ENCODE measurements at regions not wholly inside any gene's neighbourhood (a gene's known extent, or its start where the extent isn't known, plus 50 kb on each side); places are given as distances from the start of the nearest gene placed in this dataset.
"Not testable (repeated sequence)": the region's sequence is repeated elsewhere in the genome, so short reads cannot be mapped to it uniquely, and the experiment has no call there.

DNA sequence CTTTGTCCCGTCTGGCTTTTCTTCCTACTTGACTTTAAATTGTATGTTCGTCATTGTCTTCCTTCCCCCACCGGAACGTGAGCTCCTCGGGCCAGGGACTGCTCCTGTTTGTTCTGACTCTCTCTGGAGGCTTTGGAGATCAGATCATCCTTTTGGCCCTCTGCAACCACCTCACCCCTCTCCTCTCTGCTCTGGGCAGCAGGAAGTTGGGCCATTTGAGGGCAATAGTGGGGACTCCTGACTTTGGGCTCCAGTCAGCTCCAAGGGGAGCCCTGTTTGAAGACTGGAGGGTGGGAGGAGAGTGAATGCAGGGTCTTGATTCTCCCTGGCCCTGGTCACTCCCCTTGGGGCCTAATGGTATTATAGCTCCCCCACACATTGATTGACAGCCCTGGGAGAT is 186.3 kb upstream of the B3GAT1 start:
- ATAC-seq (no peak), DNase-seq (no peak)
- Histone ChIP-seq H3K4me1 (ENCODE audit: control insufficient read depth in 2 of 2, insufficient read depth in 2 of 2, low read length in 2 of 2) (no peaks in the 10 kb centered on the region), H3K4me3 (ENCODE audit: low read length) (no peak overlapping the region), H3K27ac (ENCODE audit: low read depth, low read length) (no peak overlapping the region), H3K9me3 (ENCODE audit: control insufficient read depth in 2 of 3, low read length in 3 of 3) (no peaks in the 10 kb centered on the region), H3K36me3 (ENCODE audit: control insufficient read depth in 2 of 3, insufficient read depth in 3 of 3, low read length in 3 of 3) (no peaks in the 10 kb centered on the region), H3K27me3 (ENCODE audit: control insufficient read depth in 2 of 2, insufficient read depth in 2 of 2, low read length in 2 of 2) (no peaks in the 10 kb centered on the region)
- Mint-ChIP-seq H3K4me1 (peaks cover 0 to 2% (median 0%) of the 10 kb centered on the region in 7 donors), H3K27ac (no peak overlapping the region), H3K27me3 (peaks cover 13 to 34% (median 30%) of the 10 kb centered on the region in 5 donors), H3K9me3 (no peaks in the 10 kb centered on the region), H3K36me3 (no peaks in the 10 kb centered on the region), H3K4me3 (no peak overlapping the region)
- ChIA-PET CTCF (no interaction called here), POLR2A (no interaction called here)
- intact Hi-C loops (cut with micrococcal nuclease) = no loop called here

GRCh38 chr11:134597452-134597851 is 185.4 kb upstream of the B3GAT1 start:
- CTCF ChIA-PET = no interaction called here
- DNase-seq = no peak
- Mint-ChIP-seq H3K4me1 (peaks cover 0 to 2% (median 0%) of the 10 kb centered on the region in 7 donors), H3K9me3 (no peaks in the 10 kb centered on the region), H3K36me3 (no peaks in the 10 kb centered on the region), H3K27me3 (peaks cover 11 to 30% (median 26%) of the 10 kb centered on the region in 5 donors), H3K4me3 (no peak overlapping the region), H3K27ac (no peak overlapping the region)
- intact Hi-C loops (cut with micrococcal nuclease) = no loop called here
- Histone ChIP-seq H3K9me3 (ENCODE audit: control insufficient read depth in 2 of 3, low read length in 3 of 3) (no peaks in the 10 kb centered on the region), H3K27me3 (ENCODE audit: control insufficient read depth in 2 of 2, insufficient read depth in 2 of 2, low read length in 2 of 2) (no peaks in the 10 kb centered on the region), H3K4me3 (ENCODE audit: low read length) (no peak overlapping the region), H3K4me1 (ENCODE audit: control insufficient read depth in 2 of 2, insufficient read depth in 2 of 2, low read length in 2 of 2) (no peaks in the 10 kb centered on the region), H3K27ac (ENCODE audit: low read depth, low read length) (no peak overlapping the region), H3K36me3 (ENCODE audit: control insufficient read depth in 2 of 3, insufficient read depth in 3 of 3, low read length in 3 of 3) (no peaks in the 10 kb centered on the region)
- POLR2A ChIA-PET = no interaction called here
- ATAC-seq = no peak

DNA sequence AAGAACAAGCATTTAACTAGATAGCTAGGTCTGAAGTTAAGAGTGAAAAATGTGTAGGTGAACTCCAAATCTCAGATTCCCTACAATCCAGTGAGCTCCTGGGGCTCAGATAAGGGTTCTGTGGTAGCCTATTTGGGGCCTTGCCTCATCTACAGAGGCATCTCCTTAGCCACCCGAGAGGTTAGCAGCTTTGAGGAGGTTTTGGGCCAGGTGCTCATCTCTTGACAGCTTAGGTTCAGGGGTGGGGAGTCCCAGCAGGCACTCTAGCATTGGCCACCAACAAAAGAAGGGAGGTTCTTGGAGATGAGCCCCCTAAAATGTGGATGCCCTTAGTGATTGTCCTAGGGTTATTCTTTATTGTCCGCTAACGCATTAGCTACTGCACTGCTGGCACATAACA is 184.4 kb upstream of the B3GAT1 start:
- H3K4me3 ChIP-seq (ENCODE audit: low read length) = no peak overlapping the region
- H3K9me3 ChIP-seq (ENCODE audit: control insufficient read depth in 2 of 3, low read length in 3 of 3) = no peaks in the 10 kb centered on the region
- H3K27ac ChIP-seq (ENCODE audit: low read depth, low read length) = no peak overlapping the region
- Mint-ChIP-seq H3K36me3 (no peaks in the 10 kb centered on the region), H3K4me1 (peaks cover 0 to 2% (median 0%) of the 10 kb centered on the region in 7 donors), H3K27ac (no peak overlapping the region), H3K4me3 (no peak overlapping the region), H3K9me3 (no peaks in the 10 kb centered on the region), H3K27me3 (peaks cover 9 to 27% (median 23%) of the 10 kb centered on the region in 5 donors)
- no peaks in the 10 kb centered on the region for H3K4me1 ChIP-seq (ENCODE audit: control insufficient read depth in 2 of 2, insufficient read depth in 2 of 2, low read length in 2 of 2)
- intact Hi-C loops (cut with micrococcal nuclease) = no loop called here
- ATAC-seq (no peak), DNase-seq (no peak)
- no peaks in the 10 kb centered on the region for H3K27me3 ChIP-seq (ENCODE audit: control insufficient read depth in 2 of 2, insufficient read depth in 2 of 2, low read length in 2 of 2)
- POLR2A ChIA-PET = no interaction called here
- H3K36me3 ChIP-seq (ENCODE audit: control insufficient read depth in 2 of 3, insufficient read depth in 3 of 3, low read length in 3 of 3) = no peaks in the 10 kb centered on the region
- CTCF ChIA-PET = no interaction called here

DNA sequence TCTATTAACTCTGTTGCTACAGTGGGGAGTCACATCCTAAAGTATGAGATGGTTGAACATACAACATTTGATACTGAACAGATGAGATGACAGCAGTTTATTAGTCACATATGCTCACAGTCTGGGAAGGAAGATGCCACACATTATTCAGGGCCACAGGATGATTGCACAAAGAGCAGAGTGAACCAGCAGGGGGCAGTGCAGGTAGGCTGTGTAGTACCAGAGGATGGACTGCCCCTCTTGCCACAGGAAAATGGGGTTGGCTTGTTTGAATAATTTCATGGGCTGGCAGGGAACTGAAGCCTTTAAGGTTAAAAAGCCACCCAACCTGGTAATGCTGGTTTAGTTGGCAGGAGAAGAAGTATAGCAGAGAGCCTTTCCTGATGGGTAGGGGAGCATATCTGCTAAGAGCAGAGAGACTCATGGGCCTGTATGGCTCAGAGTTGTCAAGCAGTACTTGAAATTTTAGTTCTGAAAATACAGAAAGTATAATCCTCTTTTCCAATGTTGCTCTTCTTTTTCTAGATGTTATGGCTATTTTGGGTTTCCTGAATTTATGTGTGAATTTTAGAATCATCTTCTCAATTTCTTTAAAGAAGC is 180.4 kb upstream of the B3GAT1 start:
- no peak overlapping the region for H3K4me3 Mint-ChIP-seq
- Histone ChIP-seq H3K9me3 (ENCODE audit: control insufficient read depth in 2 of 3, low read length in 3 of 3) (no peaks in the 10 kb centered on the region), H3K36me3 (ENCODE audit: control insufficient read depth in 2 of 3, insufficient read depth in 3 of 3, low read length in 3 of 3) (no peaks in the 10 kb centered on the region), H3K27me3 (ENCODE audit: control insufficient read depth in 2 of 2, insufficient read depth in 2 of 2, low read length in 2 of 2) (no peaks in the 10 kb centered on the region), H3K4me1 (ENCODE audit: control insufficient read depth in 2 of 2, insufficient read depth in 2 of 2, low read length in 2 of 2) (no peaks in the 10 kb centered on the region), H3K4me3 (ENCODE audit: low read length) (no peak overlapping the region), H3K27ac (ENCODE audit: low read depth, low read length) (no peak overlapping the region)
- no peaks in the 10 kb centered on the region for H3K36me3 Mint-ChIP-seq
- H3K4me1 Mint-ChIP-seq = peaks cover 0 to 5% (median 0%) of the 10 kb centered on the region in 7 donors
- peaks cover 6 to 16% (median 13%) of the 10 kb centered on the region in 5 donors for H3K27me3 Mint-ChIP-seq
- DNase-seq (peak in 4 of 9 donors; percentile 6 to 44 (median 15)), ATAC-seq (peak; percentile 52)
- no peak overlapping the region for H3K27ac Mint-ChIP-seq
- CTCF ChIA-PET = no interaction called here
- no peaks in the 10 kb centered on the region for H3K9me3 Mint-ChIP-seq
- intact Hi-C loops (cut with micrococcal nuclease) = no loop called here
- POLR2A ChIA-PET = no interaction called here

- no peak overlapping the region for H3K4me3 Mint-ChIP-seq
- no peaks in the 10 kb centered on the region for H3K4me1 ChIP-seq (ENCODE audit: control insufficient read depth in 2 of 2, insufficient read depth in 2 of 2, low read length in 2 of 2)
- H3K27ac ChIP-seq (ENCODE audit: low read depth, low read length) = no peak overlapping the region
- H3K9me3 Mint-ChIP-seq = no peaks in the 10 kb centered on the region
- no peaks in the 10 kb centered on the region for H3K27me3 ChIP-seq (ENCODE audit: control insufficient read depth in 2 of 2, insufficient read depth in 2 of 2, low read length in 2 of 2)
- DNase-seq (no peak), ATAC-seq (no peak)
- no peak overlapping the region for H3K4me3 ChIP-seq (ENCODE audit: low read length)
- CTCF ChIA-PET = no interaction called here
- POLR2A ChIA-PET = no interaction called here
- H3K27me3 Mint-ChIP-seq = peaks cover 6 to 23% (median 21%) of the 10 kb centered on the region in 5 donors
- no peaks in the 10 kb centered on the region for H3K36me3 Mint-ChIP-seq
- H3K9me3 ChIP-seq (ENCODE audit: control insufficient read depth in 2 of 3, low read length in 3 of 3) = no peaks in the 10 kb centered on the region
- intact Hi-C loops (cut with micrococcal nuclease) = no loop called here
- no peaks in the 10 kb centered on the region for H3K36me3 ChIP-seq (ENCODE audit: control insufficient read depth in 2 of 3, insufficient read depth in 3 of 3, low read length in 3 of 3)
- H3K27ac Mint-ChIP-seq = no peak overlapping the region
- H3K4me1 Mint-ChIP-seq = peaks cover 0 to 5% (median 0%) of the 10 kb centered on the region in 7 donors
Measured at GRCh38 chr11:134591338-134591737, 179.3 kb upstream of the B3GAT1 start.

DNA sequence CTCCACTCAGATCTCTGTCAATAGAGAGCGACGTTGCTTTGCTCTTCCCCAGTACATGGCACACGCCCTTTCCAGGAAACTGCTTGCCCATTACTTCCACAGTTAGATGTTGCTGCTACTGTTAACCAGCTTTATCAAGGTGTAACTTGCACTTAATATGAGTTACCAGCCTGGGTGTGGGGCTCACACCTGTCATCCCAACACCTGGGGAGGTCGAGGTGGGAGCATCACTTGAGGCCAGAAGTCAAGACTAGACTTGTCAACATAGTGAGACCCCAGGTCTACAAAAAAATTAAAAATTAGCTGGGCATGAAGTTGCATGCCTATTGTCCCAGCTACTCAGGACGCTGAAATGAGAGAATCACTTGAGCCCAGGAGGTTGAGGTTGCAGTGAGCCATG is 177.1 kb upstream of the B3GAT1 start:
- Histone ChIP-seq H3K9me3 (ENCODE audit: control insufficient read depth in 2 of 3, low read length in 3 of 3) (no peaks in the 10 kb centered on the region), H3K4me1 (ENCODE audit: control insufficient read depth in 2 of 2, insufficient read depth in 2 of 2, low read length in 2 of 2) (no peaks in the 10 kb centered on the region), H3K36me3 (ENCODE audit: control insufficient read depth in 2 of 3, insufficient read depth in 3 of 3, low read length in 3 of 3) (no peaks in the 10 kb centered on the region), H3K4me3 (ENCODE audit: low read length) (no peak overlapping the region), H3K27ac (ENCODE audit: low read depth, low read length) (no peak overlapping the region), H3K27me3 (ENCODE audit: control insufficient read depth in 2 of 2, insufficient read depth in 2 of 2, low read length in 2 of 2) (no peaks in the 10 kb centered on the region)
- intact Hi-C loops (cut with micrococcal nuclease) = no loop called here
- CTCF ChIA-PET = no interaction called here
- H3K36me3 Mint-ChIP-seq = no peaks in the 10 kb centered on the region
- ATAC-seq = no peak
- H3K27ac Mint-ChIP-seq = no peak overlapping the region
- POLR2A ChIA-PET = no interaction called here
- peaks cover 9 to 24% (median 17%) of the 10 kb centered on the region in 5 donors for H3K27me3 Mint-ChIP-seq
- H3K4me1 Mint-ChIP-seq = peaks cover 0 to 5% (median 0%) of the 10 kb centered on the region in 7 donors
- H3K4me3 Mint-ChIP-seq = no peak overlapping the region
- no peaks in the 10 kb centered on the region for H3K9me3 Mint-ChIP-seq
- no peak for DNase-seq

GRCh38 chr11:134588460-134589110 is 176.5 kb upstream of the B3GAT1 start:
- Mint-ChIP-seq H3K4me1 (peaks cover 0 to 10% (median 4%) of the 10 kb centered on the region in 7 donors), H3K27me3 (peaks cover 9 to 29% (median 18%) of the 10 kb centered on the region in 5 donors)
- H3K4me1 ChIP-seq (ENCODE audit: control insufficient read depth in 2 of 2, insufficient read depth in 2 of 2, low read length in 2 of 2); DNase-seq; H3K27ac Mint-ChIP-seq; H3K4me3 ChIP-seq (ENCODE audit: low read length); CTCF ChIA-PET; H3K9me3 Mint-ChIP-seq; H3K36me3 Mint-ChIP-seq; intact Hi-C loops (cut with micrococcal nuclease); H3K27me3 ChIP-seq (ENCODE audit: control insufficient read depth in 2 of 2, insufficient read depth in 2 of 2, low read length in 2 of 2); POLR2A ChIA-PET; ATAC-seq; H3K9me3 ChIP-seq (ENCODE audit: control insufficient read depth in 2 of 3, low read length in 3 of 3); H3K27ac ChIP-seq (ENCODE audit: low read depth, low read length); H3K36me3 ChIP-seq (ENCODE audit: control insufficient read depth in 2 of 3, insufficient read depth in 3 of 3, low read length in 3 of 3); H3K4me3 Mint-ChIP-seq: not testable (repeated sequence)

Measured in naive thymus-derived CD4-positive, alpha-beta T cell (primary cell).